GM19240 (cell line): ENCODE measurements at regions not wholly inside any gene's neighbourhood (a gene's known extent, or its start where the extent isn't known, plus 50 kb on each side); places are given as distances from the start of the nearest gene placed in this dataset.

Experiments used
- DNase-seq: peaks from one replicate; pipeline ENCODE4 v3.0.0; 2011; ENCODE audit warnings: low spot score; ENCODE audit not compliant: insufficient read length

- no peak for DNase-seq
These were observed 171.8 kb downstream of the CTTN start for GRCh38 chr11:70569996-70570692.

DNA sequence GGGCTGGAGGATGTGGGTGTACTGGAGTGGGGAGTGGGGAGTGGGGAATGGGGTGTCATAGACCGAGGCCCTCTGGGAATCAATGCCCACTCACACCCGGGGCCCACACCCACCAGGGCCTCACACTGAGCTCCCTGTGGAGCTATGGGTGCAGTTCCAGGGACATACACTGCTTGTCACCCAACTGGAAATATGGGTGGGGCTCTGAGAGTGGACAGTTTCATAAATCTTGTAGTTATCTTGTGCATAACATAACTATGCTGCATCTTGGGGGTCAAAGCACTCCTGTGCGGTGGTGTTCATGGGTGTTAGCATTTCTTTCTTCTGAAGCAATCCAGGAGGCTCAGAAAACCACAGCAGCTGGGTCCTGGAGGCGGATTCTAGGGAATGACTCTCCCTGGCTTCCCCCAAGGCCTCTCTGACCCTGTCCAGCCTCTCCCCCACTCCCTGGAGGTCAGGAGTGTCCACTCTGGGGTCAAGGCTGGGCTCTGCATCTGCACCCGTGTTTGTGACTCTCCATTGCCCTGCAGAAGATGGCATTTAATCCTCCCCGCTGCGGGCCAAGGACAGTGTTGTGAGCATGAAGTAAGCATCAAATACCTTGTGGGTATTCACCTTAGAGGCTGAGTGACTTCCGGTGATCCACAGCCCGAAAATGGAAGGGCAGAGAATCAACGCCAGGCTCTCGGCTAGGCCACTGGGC lies 172.5 kb downstream of the CTTN start:
- no peak for DNase-seq

DNA sequence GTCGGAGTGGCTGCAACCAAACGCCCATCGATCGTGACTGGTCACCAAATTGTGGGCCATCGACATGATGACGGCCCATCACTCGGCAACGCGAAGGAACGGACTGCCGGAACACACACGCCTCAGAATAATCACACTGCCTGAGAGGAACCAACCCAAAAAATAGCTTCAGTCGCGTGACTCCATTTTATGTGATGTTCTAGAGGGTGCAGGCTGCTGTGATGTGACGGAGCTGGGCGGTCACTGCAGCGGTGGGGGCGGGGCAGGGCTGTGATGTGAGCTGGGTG lies 174.6 kb downstream of the CTTN start:
- DNase-seq, result no peak

DNA sequence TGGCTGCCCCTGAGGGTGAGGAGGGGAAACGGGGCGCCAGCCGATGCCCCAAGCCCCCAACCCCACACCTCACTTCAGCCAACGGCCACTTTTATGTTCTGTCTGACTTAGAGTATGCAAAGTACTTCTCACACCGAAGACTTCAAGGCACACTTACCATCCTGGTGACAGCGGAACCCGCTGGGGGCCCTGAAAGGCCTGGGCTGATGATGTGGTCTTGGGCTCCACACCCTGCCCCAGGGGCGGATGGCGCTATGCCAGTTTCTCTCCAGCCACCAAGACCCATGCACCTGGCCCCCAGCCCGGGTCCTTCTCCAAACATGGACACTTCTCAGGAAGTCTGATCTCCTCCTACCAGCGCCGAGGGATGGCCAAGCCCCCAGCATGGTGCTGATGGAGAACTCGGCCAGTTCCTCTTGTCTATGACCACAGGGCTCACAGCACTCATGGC lies 175.4 kb downstream of the CTTN start:
- no peak for DNase-seq

- no peak for DNase-seq
These were observed 176.5 kb downstream of the CTTN start for GRCh38 chr11:70574725-70575347.

DNA sequence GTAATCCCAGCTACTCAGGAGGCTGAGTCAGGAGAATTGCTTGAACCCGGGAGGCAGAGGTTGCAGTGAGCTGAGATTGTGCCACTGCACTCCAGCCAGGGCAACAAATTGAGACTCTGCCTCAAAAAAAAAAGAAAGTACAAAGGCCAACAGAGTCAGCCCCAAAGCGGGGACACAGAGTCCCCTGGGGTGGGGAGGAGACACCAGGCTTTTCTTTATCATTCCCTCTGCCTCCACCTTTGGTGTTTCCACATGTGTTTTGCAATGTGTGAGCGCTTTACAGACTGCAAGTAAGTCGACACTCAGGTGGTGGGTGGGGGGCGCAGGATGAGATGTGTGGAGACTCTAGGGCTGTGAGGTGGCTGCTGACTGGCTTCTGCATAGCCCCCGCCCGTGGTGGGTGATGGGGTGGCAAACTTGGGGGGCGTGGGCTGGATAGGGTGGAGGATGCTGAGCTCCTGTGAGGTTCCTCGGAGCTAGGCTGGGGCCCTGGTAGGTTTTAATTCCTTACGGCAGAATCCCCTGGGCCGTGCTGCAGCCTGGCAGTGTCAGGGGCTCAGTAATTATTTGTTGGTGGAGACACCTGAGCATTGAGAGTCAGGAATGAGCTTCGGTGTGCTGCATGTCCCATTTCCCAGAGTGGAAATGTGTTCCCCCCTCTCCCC lies 177.2 kb downstream of the CTTN start:
- no peak for DNase-seq

DNA sequence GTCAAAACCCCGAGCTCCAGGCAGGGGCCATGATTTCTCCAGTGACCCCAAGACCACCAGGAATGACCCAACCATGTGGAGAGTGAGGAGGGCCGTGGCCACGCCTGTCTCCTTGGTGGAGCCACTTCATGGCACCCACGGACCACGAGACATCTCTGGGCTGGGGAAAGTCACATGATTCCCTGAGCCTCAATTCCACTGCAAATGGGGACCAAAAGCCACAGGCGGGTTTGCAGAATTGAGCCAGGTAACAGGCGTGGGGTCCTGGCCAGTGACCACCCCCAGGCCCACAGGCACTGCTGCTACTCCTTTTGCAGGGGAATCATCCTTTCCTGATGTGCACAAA lies 178.9 kb downstream of the CTTN start:
- DNase-seq, result no peak

GRCh38 chr11:70577948-70578347 lies 179.6 kb downstream of the CTTN start:
- no peak for DNase-seq

DNA sequence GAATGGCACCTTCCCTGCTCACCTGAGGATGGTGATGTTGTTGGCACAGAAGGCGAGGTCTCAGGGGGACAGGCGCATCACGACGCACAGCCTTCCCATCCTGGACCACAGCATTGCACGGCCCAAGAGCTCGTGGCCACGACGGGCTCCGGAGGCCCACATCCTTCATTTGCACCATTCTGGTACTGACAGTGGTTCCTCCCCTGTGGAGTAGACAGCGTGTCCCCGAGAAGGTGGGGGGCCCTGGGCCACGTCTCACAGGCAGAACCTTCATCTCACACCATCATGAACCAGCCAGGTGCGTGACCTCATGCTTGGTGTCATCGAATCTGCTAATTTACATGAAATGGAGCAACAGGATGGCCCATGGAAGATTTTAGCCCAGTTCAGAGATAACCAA lies 180.0 kb downstream of the CTTN start:
- no peak for DNase-seq

- DNase-seq, result no peak
These were observed 180.5 kb downstream of the CTTN start for GRCh38 chr11:70578831-70579230.

- no peak for DNase-seq
These were observed 181.1 kb downstream of the CTTN start for GRCh38 chr11:70579316-70579955.

GRCh38 chr11:70580036-70580805 lies 181.9 kb downstream of the CTTN start:
- DNase-seq, result no peak

DNA sequence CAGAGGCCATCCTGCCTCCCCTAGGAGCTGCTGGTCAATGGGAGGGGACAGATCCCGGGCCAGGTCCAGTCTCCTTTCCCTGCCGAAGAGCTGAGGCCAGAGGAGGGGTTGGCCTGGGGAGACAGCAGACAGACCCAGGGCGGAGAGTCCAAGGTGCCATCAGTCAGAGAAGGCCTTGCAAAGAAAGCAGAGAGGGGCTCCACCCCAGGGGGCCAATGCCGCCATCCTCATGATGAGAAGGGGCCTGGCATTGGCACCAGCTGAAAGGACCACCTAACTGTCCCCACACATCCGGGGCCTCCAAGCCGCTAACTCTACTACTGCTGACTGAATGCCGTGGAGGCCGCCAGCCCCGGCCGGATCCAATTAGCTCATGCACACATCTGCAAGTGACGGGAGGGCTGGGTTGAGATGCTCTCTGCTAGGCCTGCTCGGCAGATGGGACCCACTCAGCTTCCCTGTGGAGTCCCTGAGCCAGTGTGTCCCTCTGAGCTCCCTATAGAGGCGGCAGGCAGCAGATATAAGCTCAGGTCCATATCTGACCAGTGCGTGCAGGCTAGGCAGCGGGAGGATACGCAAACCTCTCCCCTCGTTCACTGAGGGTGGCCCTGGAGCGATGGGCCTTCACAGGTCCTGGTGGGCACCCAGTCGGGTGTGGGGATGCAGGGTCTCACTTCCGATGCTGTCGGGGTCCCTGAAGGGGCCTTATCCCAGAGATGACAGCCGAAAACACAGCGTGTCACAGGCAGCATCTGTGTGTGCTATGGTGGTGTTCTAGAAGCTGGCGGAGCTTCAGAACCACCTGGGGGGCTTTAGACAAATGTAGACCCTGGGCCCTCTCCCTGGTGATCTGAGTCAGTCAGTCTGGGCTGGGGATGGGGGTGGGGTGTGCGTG lies 183.9 kb downstream of the CTTN start:
- no peak for DNase-seq

DNA sequence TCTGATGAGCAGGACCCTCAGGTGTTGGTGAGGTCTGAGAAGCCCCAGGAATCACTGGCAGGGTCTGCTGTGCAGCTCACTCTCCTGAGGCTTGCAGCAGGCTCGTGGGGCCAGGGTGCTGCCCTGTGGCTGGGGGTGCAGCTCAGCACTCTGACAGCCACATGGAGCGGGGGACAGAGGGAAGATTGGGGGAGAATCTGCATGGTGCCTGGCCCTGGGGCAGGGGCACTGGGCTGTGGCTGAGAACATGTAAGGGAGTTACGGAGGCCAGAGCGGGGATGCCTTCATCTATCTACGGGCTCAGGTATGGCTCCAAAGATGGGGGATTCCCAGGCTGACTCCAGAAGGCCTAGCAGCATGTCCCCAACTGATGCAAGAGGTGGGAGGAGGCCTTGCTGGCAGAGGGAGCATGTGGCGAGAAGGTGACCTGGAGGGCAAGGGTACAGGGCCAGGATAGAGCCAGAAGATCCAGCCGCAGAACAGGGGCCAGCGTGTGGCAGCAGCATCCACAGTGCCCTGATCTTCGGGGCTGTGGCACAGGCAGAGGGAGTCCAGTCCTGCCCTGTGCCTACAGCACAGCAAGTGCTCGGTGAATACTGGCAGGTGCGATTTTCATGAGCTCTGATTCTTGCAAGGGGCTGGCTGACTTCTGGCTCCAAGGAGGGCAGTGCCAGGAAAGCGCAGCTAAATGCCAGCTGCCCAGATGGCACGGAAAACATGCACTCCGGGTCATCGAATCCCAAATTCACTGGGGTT lies 184.7 kb downstream of the CTTN start:
- no peak for DNase-seq

DNA sequence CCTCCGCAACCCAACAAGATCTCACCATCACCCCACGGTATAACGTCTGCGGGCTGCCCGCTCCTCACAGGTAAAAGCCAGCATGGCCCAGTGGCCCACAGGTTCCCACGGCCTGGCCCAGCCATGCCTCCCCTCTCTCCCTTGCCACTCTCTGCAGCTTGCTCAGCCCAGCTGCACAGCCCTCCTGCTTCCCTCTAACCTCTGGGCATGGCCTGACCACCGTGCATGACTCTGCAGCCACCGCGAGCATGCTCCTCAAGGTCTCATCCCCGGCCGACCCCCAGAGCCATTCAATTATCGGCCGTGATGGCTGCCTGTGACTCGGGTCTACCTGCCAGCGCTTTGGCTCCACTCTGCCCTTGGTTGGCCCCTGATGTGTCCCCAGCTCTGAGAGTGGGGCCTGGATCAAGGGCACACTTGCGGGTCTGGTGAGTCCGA lies 185.5 kb downstream of the CTTN start:
- DNase-seq, result no peak

DNA sequence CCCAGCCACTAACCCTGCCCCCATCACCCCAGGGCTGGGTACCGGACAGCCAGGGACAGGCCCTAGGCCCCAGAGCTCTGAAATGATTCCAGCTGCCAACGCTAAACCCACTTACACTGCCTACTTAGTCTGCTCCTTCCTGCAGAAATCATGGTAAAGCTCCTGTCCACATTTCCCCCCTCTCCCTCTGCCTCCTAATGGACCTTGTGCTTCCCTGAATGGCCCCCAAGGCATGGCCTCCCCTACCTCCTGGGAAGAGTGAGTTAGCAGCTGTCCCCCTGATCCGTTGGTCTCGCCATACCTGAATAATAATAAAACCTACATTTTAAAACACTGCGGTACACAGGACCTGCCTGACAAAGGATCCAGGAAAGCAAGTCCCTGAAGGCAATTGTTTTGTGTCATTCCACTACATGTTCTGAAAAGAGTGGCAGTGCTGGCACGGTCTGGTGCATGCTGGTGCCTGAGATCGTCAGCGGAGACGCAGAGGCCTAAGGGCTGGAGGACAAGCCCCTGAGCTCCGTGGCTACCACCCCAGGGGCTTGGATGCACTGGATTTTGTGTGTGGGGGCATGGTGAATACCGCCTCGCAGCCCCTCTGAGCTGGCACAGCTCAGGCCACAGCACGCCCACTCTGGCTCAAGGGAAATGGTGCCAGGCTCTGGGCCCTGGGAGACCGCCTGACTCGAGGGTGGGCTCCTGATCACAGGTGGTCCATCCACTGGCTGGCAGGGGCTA lies 186.3 kb downstream of the CTTN start:
- DNase-seq, result no peak

- DNase-seq, result no peak
These were observed 186.9 kb downstream of the CTTN start for GRCh38 chr11:70585236-70585545.

DNA sequence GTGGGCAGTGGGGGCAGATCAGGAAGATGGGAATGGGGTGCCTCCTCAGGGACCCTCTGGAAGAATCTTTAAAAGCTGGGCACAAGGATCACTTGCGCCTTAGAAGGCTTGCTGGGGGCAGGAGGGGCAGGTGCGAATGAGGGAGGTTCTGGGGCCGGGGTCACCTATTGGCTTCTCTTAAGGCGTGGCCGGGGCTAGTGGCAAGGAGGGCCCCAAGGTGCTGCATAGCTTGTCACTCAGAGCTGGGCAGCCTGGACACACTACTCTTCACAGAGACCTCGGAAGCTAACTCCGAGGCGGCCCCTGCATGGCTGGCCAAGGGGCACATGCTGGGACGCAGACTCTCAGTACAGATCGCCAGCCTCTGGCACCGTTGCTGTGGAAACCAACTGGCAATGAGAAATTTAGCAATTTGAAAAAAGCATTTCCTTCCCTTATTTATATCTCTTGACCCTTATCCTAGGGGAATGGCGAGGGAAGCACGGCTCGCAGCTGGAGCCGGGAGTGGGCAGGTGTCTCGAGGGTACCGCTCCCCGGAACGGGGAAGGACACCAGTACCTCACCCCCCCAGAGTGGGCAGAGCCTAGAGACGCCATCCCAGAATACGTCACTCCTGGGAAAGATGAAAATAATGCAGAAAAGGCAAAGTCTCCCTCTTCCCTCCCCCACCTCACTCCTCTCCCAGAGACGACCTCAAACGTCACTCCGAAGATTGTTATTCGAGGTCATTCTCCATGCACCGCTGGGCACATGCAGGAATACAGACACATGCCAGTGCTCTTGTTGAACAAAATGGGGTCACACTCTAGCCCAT lies 188.1 kb downstream of the CTTN start:
- no peak for DNase-seq
